Activated CD8-positive, alpha-beta memory T cell treated with anti-CD3 and anti-CD28 coated beads for 36 hours (primary cell): ENCODE measurements at regions not wholly inside any gene's neighbourhood (a gene's known extent, or its start where the extent isn't known, plus 50 kb on each side); places are given as distances from the start of the nearest gene placed in this dataset.

Experiments
- CTCF ChIA-PET: fragments of 350-600 bp; sonication (Branson Sonifier 250); formaldehyde crosslinking; loops from one replicate; lab custom pipeline; 2021; ENCODE audit warnings: antibody characterized with exemption; lab: Charles Lee
- POLR2A ChIA-PET: fragments of 350-600 bp; sonication (Branson Sonifier 250); formaldehyde crosslinking; loops from one replicate; lab custom pipeline; 2021; ENCODE audit warnings: antibody characterized with exemption; lab: Charles Lee

GRCh38 chr18:55166260-55166598 lies 207.0 kb upstream of the CCDC68 start:
- CTCF ChIA-PET = no interaction called here
- POLR2A ChIA-PET = no interaction called here

- ChIA-PET POLR2A (no interaction called here), CTCF (no interaction called here)
These were observed 204.3 kb upstream of the CCDC68 start for GRCh38 chr18:55163550-55163949.

GRCh38 chr18:55161916-55162315 lies 202.7 kb upstream of the CCDC68 start:
- ChIA-PET POLR2A (no interaction called here), CTCF (no interaction called here)

GRCh38 chr18:55159027-55159426 lies 199.8 kb upstream of the CCDC68 start:
- ChIA-PET CTCF (no interaction called here), POLR2A (no interaction called here)

GRCh38 chr18:55158570-55158969 lies 199.3 kb upstream of the CCDC68 start:
- CTCF ChIA-PET = no interaction called here
- POLR2A ChIA-PET = no interaction called here

GRCh38 chr18:55153346-55153745 lies 194.1 kb upstream of the CCDC68 start:
- ChIA-PET POLR2A (no interaction called here), CTCF (no interaction called here)

- CTCF ChIA-PET = no interaction called here
- POLR2A ChIA-PET = no interaction called here
These were observed 193.5 kb upstream of the CCDC68 start for GRCh38 chr18:55152801-55153200.

GRCh38 chr18:55149994-55150393 lies 190.7 kb upstream of the CCDC68 start:
- CTCF ChIA-PET = no interaction called here
- POLR2A ChIA-PET = no interaction called here

- ChIA-PET POLR2A (no interaction called here), CTCF (no interaction called here)
These were observed 188.5 kb upstream of the CCDC68 start for GRCh38 chr18:55147791-55148190.

GRCh38 chr18:55144193-55144930 lies 185.1 kb upstream of the CCDC68 start:
- ChIA-PET POLR2A (no interaction called here), CTCF (no interaction called here)

GRCh38 chr18:55142410-55142809 lies 183.1 kb upstream of the CCDC68 start:
- CTCF ChIA-PET = no interaction called here
- POLR2A ChIA-PET = no interaction called here

GRCh38 chr18:55141318-55141717 lies 182.1 kb upstream of the CCDC68 start:
- ChIA-PET POLR2A (no interaction called here), CTCF (no interaction called here)

- POLR2A ChIA-PET = no interaction called here
- CTCF ChIA-PET = no interaction called here
These were observed 180.6 kb upstream of the CCDC68 start for GRCh38 chr18:55139836-55140235.

GRCh38 chr18:55139307-55139706 lies 180.0 kb upstream of the CCDC68 start:
- ChIA-PET CTCF (no interaction called here), POLR2A (no interaction called here)

GRCh38 chr18:55138401-55138800 lies 179.1 kb upstream of the CCDC68 start:
- ChIA-PET CTCF (no interaction called here), POLR2A (no interaction called here)

- ChIA-PET CTCF (no interaction called here), POLR2A (no interaction called here)
These were observed 178.3 kb upstream of the CCDC68 start for GRCh38 chr18:55137602-55138001.

- POLR2A ChIA-PET = no interaction called here
- CTCF ChIA-PET = no interaction called here
These were observed 177.6 kb upstream of the CCDC68 start for GRCh38 chr18:55136864-55137263.

- CTCF ChIA-PET = no interaction called here
- POLR2A ChIA-PET = no interaction called here
These were observed 177.0 kb upstream of the CCDC68 start for GRCh38 chr18:55136258-55136657.

- ChIA-PET CTCF (no interaction called here), POLR2A (no interaction called here)
These were observed 174.1 kb upstream of the CCDC68 start for GRCh38 chr18:55133378-55133777.

- POLR2A ChIA-PET = no interaction called here
- CTCF ChIA-PET = no interaction called here
These were observed 169.2 kb upstream of the CCDC68 start for GRCh38 chr18:55128437-55128836.

GRCh38 chr18:55124078-55124763 lies 165.0 kb upstream of the CCDC68 start:
- CTCF ChIA-PET = no interaction called here
- POLR2A ChIA-PET = no interaction called here

- POLR2A ChIA-PET = no interaction called here
- CTCF ChIA-PET = no interaction called here
These were observed 164.1 kb upstream of the CCDC68 start for GRCh38 chr18:55123361-55123760.
